ENCODE measurements at regions not wholly inside any gene's neighbourhood (a gene's known extent, or its start where the extent isn't known, plus 50 kb on each side); places are given as distances from the start of the nearest gene placed in this dataset.
A peak's percentile ranks its signal among the peaks of the same experiment; 100 is the strongest.
"Not testable (repeated sequence)": the region's sequence is repeated elsewhere in the genome, so short reads cannot be mapped to it uniquely, and the experiment has no call there.

- DNase-seq (ENCODE audit: low read depth), result no peak
Measured at GRCh38 chr17:68097161-68097805, 61.7 kb downstream of the KPNA2 start.

GRCh38 chr17:68099341-68099753 lies 63.8 kb downstream of the KPNA2 start:
- not testable (repeated sequence) for DNase-seq (ENCODE audit: low read depth)

GRCh38 chr17:68100000-68100641 lies 64.6 kb downstream of the KPNA2 start:
- DNase-seq (ENCODE audit: low read depth), result no peak

- DNase-seq (ENCODE audit: low read depth), result peak; percentile 89
Measured at GRCh38 chr17:68101075-68101986, 65.8 kb downstream of the KPNA2 start.

GRCh38 chr17:68101987-68102314 lies 66.4 kb downstream of the KPNA2 start:
- no peak for DNase-seq (ENCODE audit: low read depth)

- peak; percentile 6 for DNase-seq (ENCODE audit: low read depth)
Measured at GRCh38 chr17:68102318-68102758, 66.8 kb downstream of the KPNA2 start.

- no peak for DNase-seq (ENCODE audit: low read depth)
Measured at GRCh38 chr17:68103148-68103547, 67.6 kb downstream of the KPNA2 start.

GRCh38 chr17:68106085-68106484 lies 70.5 kb downstream of the KPNA2 start:
- no peak for DNase-seq (ENCODE audit: low read depth)

- DNase-seq (ENCODE audit: low read depth), result no peak
Measured at GRCh38 chr17:68107373-68107772, 71.8 kb downstream of the KPNA2 start.

GRCh38 chr17:68108313-68109000 lies 72.9 kb downstream of the KPNA2 start:
- no peak for DNase-seq (ENCODE audit: low read depth)

- DNase-seq (ENCODE audit: low read depth), result not testable (repeated sequence)
Measured at GRCh38 chr17:68109404-68109803, 73.9 kb downstream of the KPNA2 start.

- not testable (repeated sequence) for DNase-seq (ENCODE audit: low read depth)
Measured at GRCh38 chr17:68116211-68116610, 80.7 kb downstream of the KPNA2 start.

GRCh38 chr17:68122587-68122986 lies 87.1 kb downstream of the KPNA2 start:
- DNase-seq (ENCODE audit: low read depth), result no peak

- DNase-seq (ENCODE audit: low read depth), result no peak
Measured at GRCh38 chr17:68125111-68125870, 89.8 kb downstream of the KPNA2 start.

- DNase-seq (ENCODE audit: low read depth), result no peak
Measured at GRCh38 chr17:68127914-68128313, 92.4 kb downstream of the KPNA2 start.

GRCh38 chr17:68131456-68131855 lies 95.9 kb downstream of the KPNA2 start:
- DNase-seq (ENCODE audit: low read depth), result no peak

- DNase-seq (ENCODE audit: low read depth), result no peak
Measured at GRCh38 chr17:68133346-68134045, 98.0 kb downstream of the KPNA2 start.

- DNase-seq (ENCODE audit: low read depth), result no peak
Measured at GRCh38 chr17:68134046-68134637, 98.6 kb downstream of the KPNA2 start.

- DNase-seq (ENCODE audit: low read depth), result no peak
Measured at GRCh38 chr17:68134731-68135130, 99.2 kb downstream of the KPNA2 start.
